Gastroesophageal sphincter (tissue), 3 donors: ENCODE measurements at regions not wholly inside any gene's neighbourhood (a gene's known extent, or its start where the extent isn't known, plus 50 kb on each side); places are given as distances from the start of the nearest gene placed in this dataset.

Experiments used
- EP300 ChIP-seq: sonication (generic); formaldehyde crosslinking; IDR thresholded peaks from one replicate; pipeline ENCODE4 v1.6.1; 2017; ENCODE audit warnings: antibody characterized with exemption, mild to moderate bottlenecking
- POLR2A ChIP-seq, 2 donors: fragments of 450-650 bp; IDR thresholded peaks; one replicate each; pipeline ENCODE4 v1.6.1; 2017; ENCODE audit warnings: antibody characterized with exemption in 2 of 2, mild to moderate bottlenecking in 2 of 2, moderate library complexity in 1 of 2
- POLR2AphosphoS5 ChIP-seq: sonication (generic); formaldehyde crosslinking; IDR thresholded peaks from one replicate; pipeline ENCODE4 v1.6.1; 2017; ENCODE audit warnings: antibody characterized with exemption
- TF ChIP-seq, protein P1 (sequence below), 4 experiments: fragments of 200-600 bp in 2 of 4; fragments of 450-650 bp in 2 of 4; sonication (generic) in 1 of 4; IDR thresholded peaks; one replicate each; pipeline ENCODE4 v1.5.1; 2017 to 2019; ENCODE audit warnings: antibody characterized with exemption in 4 of 4, mild to moderate bottlenecking in 2 of 4, moderate library complexity in 2 of 4

DNA sequence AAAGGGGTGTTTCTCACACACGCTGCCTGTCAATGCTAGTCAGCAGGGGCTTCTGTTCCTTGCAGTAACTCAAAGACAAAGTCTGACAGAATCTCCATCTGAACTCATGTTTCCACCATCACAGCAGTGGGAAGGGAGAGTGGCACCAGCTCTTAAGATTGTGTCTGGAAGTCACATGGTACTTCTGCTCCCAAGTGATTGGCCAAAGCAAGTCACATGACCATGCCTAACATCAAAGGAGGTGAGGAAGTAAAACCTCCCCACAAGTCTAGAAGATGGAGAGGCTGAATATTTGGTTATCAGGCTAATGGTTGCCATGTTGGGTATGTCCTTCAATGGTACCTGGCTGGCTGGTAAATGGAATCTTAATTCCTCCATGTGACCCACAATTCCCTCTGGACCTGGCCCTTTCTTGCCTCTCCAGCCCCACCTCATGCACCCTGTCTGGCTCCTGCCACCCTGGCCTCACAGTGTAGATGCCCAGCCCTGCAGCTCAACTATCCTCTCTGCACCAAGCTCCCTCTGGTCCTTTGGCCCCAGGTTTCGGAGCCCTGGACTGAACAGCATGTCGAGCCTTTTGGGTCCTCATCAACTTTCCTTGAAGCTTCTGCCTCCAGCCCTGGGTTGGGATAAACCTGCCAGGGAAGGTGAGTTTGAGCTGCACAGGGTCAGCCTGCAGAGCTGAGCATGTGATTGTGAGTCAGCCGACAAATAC, 51.0 kb upstream of the PMEPA1 start:
- TF ChIP-seq, protein P1, sequence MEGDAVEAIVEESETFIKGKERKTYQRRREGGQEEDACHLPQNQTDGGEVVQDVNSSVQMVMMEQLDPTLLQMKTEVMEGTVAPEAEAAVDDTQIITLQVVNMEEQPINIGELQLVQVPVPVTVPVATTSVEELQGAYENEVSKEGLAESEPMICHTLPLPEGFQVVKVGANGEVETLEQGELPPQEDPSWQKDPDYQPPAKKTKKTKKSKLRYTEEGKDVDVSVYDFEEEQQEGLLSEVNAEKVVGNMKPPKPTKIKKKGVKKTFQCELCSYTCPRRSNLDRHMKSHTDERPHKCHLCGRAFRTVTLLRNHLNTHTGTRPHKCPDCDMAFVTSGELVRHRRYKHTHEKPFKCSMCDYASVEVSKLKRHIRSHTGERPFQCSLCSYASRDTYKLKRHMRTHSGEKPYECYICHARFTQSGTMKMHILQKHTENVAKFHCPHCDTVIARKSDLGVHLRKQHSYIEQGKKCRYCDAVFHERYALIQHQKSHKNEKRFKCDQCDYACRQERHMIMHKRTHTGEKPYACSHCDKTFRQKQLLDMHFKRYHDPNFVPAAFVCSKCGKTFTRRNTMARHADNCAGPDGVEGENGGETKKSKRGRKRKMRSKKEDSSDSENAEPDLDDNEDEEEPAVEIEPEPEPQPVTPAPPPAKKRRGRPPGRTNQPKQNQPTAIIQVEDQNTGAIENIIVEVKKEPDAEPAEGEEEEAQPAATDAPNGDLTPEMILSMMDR (IDR thresholded peaks at IDR 0.05): no peak
- TF ChIP-seq POLR2A (IDR thresholded peaks at IDR 0.05) (no peak), POLR2AphosphoS5 (no peak), EP300 (no peak)
